IMR-90 (cell line): ENCODE measurements at regions not wholly inside any gene's neighbourhood (a gene's known extent, or its start where the extent isn't known, plus 50 kb on each side); places are given as distances from the start of the nearest gene placed in this dataset.

Source experiments
- BHLHE40 ChIP-seq: fragments of 150-350 bp; IDR thresholded peaks from 2 replicates; pipeline ENCODE4 v1.6.1; 2016; ENCODE audit warnings: mild to moderate bottlenecking, low read depth, low read length
- CTCF ChIP-seq: conservative IDR thresholded peaks from 2 replicates; pipeline ENCODE4 v1.5.1; 2012; ENCODE audit warnings: mild to moderate bottlenecking, low read depth, low read length, improper control_type of control experiment
- MAFK ChIP-seq: IDR thresholded peaks from 2 replicates; pipeline ENCODE4 v1.6.1; 2012; ENCODE audit warnings: low read depth, low read length, improper control_type of control experiment
- MAZ ChIP-seq: IDR thresholded peaks from 2 replicates; pipeline ENCODE4 v1.6.1; 2012; ENCODE audit warnings: low read depth, mild to moderate bottlenecking, low read length, improper control_type of control experiment, moderate library complexity, borderline replicate concordance
- USF2 ChIP-seq: fragments of 150-350 bp; IDR thresholded peaks from 2 replicates; pipeline ENCODE4 v1.6.1; 2017; ENCODE audit warnings: mild to moderate bottlenecking, antibody characterized with exemption, low read length, low read depth

GRCh38 chr16:54503856-54504219 is 217.3 kb upstream of the IRX3 start:
- TF ChIP-seq MAFK (no peak), CTCF (no peak), BHLHE40 (no peak), MAZ (no peak), USF2 (no peak)
